OCI-LY7 (cell line): ENCODE measurements at regions not wholly inside any gene's neighbourhood (a gene's known extent, or its start where the extent isn't known, plus 50 kb on each side); places are given as distances from the start of the nearest gene placed in this dataset.
"Not testable (repeated sequence)": the region's sequence is repeated elsewhere in the genome, so short reads cannot be mapped to it uniquely, and the experiment has no call there.

Experiments used
- BruUV-seq: library from RNA; stranded (reverse); fragments of 400-500 nt; replicated peaks from 2 replicates; lab custom pipeline; 2021; lab: Mats Ljungman, UMichigan
- CTCF ChIA-PET: fragments of 300-600 bp; sonication (Branson Sonifier 250); formaldehyde crosslinking; loops from one replicate; lab custom pipeline; 2022; ENCODE audit warnings: antibody characterized with exemption; ENCODE audit not compliant: unreplicated experiment; lab: Charles Lee
- POLR2A ChIA-PET: fragments of 300-600 bp; sonication (Branson Sonifier 250); formaldehyde crosslinking; loops from one replicate; lab custom pipeline; 2022; ENCODE audit warnings: antibody characterized with exemption; lab: Charles Lee
- DNase-seq: peaks from one replicate; pipeline ENCODE4 v3.0.0-alpha.2; 2015; ENCODE audit warnings: low spot score
- H2AFZ ChIP-seq: fragments of 200-600 bp; sonication (generic), shearing (Covaris generic); 2 replicates; pipeline ENCODE4 v1.6.1; 2014; ENCODE audit warnings: mild to moderate bottlenecking, antibody characterized with exemption, low read length, moderate library complexity
- H3K27ac ChIP-seq: fragments of 200-600 bp; sonication (generic); 2 replicates; pipeline ENCODE4 v1.5.1; 2014; ENCODE audit warnings: mixed run types, low read depth, mild to moderate bottlenecking, moderate library complexity, low read length, inconsistent platforms; ENCODE audit not compliant: poor library complexity, severe bottlenecking
- H3K36me3 ChIP-seq: fragments of 200-600 bp; sonication (generic); 2 replicates; pipeline ENCODE4 v1.6.1; 2014; ENCODE audit warnings: mild to moderate bottlenecking, antibody characterized with exemption, low read length, moderate library complexity, mixed read lengths; ENCODE audit not compliant: insufficient read depth
- H3K4me1 ChIP-seq: fragments of 200-600 bp; sonication (generic); 2 replicates; pipeline ENCODE4 v1.5.1; 2014; ENCODE audit warnings: mild to moderate bottlenecking, low read length; ENCODE audit not compliant: insufficient read depth, poor library complexity, severe bottlenecking
- H3K4me2 ChIP-seq: fragments of 200-600 bp; sonication (generic); 2 replicates; pipeline ENCODE4 v1.6.1; 2014; ENCODE audit warnings: mild to moderate bottlenecking, low read length
- H3K4me3 ChIP-seq: fragments of 200-600 bp; sonication (generic); 2 replicates; pipeline ENCODE4 v1.5.1; 2014; ENCODE audit warnings: mild to moderate bottlenecking, low read depth, low read length; ENCODE audit not compliant: poor library complexity, severe bottlenecking
- H3K79me2 ChIP-seq: fragments of 200-600 bp; sonication (generic); 2 replicates; pipeline ENCODE4 v1.6.1; 2016; ENCODE audit warnings: low read depth, mild to moderate bottlenecking, low read length, moderate library complexity, mixed read lengths; ENCODE audit not compliant: insufficient read depth
- H3K9me2 ChIP-seq: fragments of 200-600 bp; sonication (generic); 2 replicates; pipeline ENCODE4 v1.6.1; 2016; ENCODE audit warnings: mild to moderate bottlenecking, low read length, mixed read lengths; ENCODE audit not compliant: insufficient read depth
- H3K9me3 ChIP-seq: fragments of 200-600 bp; sonication (generic); 2 replicates; pipeline ENCODE4 v1.6.1; 2014; ENCODE audit warnings: mild to moderate bottlenecking, mixed run types, low read length, mixed read lengths
- H4K20me1 ChIP-seq: fragments of 200-600 bp; sonication (generic); 2 replicates; pipeline ENCODE4 v1.6.1; 2014; ENCODE audit warnings: mild to moderate bottlenecking, antibody characterized with exemption, low read length, moderate library complexity, mixed read lengths; ENCODE audit not compliant: insufficient read depth
- CTCF ChIP-seq: fragments of 200-600 bp; sonication (generic); conservative IDR thresholded peaks from 2 replicates; pipeline ENCODE4 v1.5.1; 2014; ENCODE audit warnings: mild to moderate bottlenecking, antibody characterized with exemption, low read length, moderate library complexity, mixed read lengths
- EZH2phosphoT487 ChIP-seq: fragments of 200-600 bp; sonication (generic); IDR thresholded peaks from 2 replicates; pipeline ENCODE4 v1.6.1; 2018; ENCODE audit warnings: low read depth, borderline replicate concordance, mild to moderate bottlenecking, mixed run types, antibody characterized with exemption, low read length, moderate library complexity, mixed read lengths
- intact Hi-C: fragments of 100-400 bp; cut with micrococcal nuclease; formaldehyde crosslinking; loops from one replicate; pipeline ENCODE4 v1.10.0; 2022; ENCODE audit not compliant: unreplicated experiment

- no peak overlapping the region for H3K4me2 ChIP-seq
- no TSS peak for BruUV-seq
- no peaks in the 10 kb centered on the region for H3K79me2 ChIP-seq
- H2AFZ ChIP-seq: no peak overlapping the region
- no peak for DNase-seq
- H3K4me3 ChIP-seq: no peak overlapping the region
- no peaks in the 10 kb centered on the region for H4K20me1 ChIP-seq
- POLR2A ChIA-PET: no interaction called here
- H3K9me3 ChIP-seq: no peaks in the 10 kb centered on the region
- TF ChIP-seq CTCF (no peak), EZH2phosphoT487 (no peak)
- H3K27ac ChIP-seq: no peak overlapping the region
- no peaks in the 10 kb centered on the region for H3K4me1 ChIP-seq
- no peaks in the 10 kb centered on the region for H3K9me2 ChIP-seq
- no peaks in the 10 kb centered on the region for H3K36me3 ChIP-seq
- CTCF ChIA-PET: no interaction called here
- intact Hi-C loops: no loop called here
Measured at GRCh38 chr12:58703866-58704265, 216.4 kb downstream of the LRIG3 start.

DNA sequence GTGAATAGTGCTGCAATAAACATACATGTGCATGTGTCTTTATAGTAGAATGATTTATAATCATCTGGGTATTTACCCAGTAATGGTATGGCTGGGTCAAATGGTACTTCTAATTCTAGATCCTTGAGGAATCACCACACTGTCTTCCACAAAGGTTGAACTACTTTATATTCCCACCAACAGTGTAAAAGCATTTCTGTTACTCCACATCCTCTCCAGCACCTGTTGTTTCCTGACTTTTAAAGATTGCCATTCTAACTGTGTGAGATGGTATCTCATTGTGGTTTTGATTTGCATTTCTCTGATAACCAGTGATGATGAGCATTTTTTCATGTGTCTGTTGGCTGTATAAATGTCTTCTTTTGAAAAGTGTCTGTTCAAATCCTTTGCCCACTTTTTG lies 215.5 kb downstream of the LRIG3 start:
- H3K27ac ChIP-seq, H3K4me3 ChIP-seq, CTCF ChIA-PET, H3K79me2 ChIP-seq, H3K9me3 ChIP-seq, H4K20me1 ChIP-seq, H3K36me3 ChIP-seq, H3K4me2 ChIP-seq, intact Hi-C loops, H2AFZ ChIP-seq, DNase-seq, H3K9me2 ChIP-seq, POLR2A ChIA-PET, BruUV-seq, H3K4me1 ChIP-seq: not testable (repeated sequence)

DNA sequence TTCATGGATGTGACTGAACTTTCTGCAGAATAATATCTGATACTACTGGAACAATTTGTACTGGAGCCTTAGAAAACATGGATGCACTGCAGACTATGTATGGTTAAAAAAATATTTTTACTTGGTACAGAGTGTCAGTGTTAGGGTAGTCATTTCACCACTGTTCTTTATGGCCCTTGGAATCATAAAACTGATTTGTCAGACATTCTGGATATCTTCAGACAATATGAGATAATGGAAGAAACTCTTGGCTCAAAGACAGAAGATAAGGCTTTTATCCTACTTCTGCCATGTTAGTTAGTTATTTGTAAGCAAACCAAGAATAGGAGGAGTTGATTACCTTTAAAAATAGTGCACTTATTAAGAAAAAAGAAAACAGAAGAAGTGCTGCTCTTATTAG lies 209.4 kb downstream of the LRIG3 start:
- no peak overlapping the region for H3K4me3 ChIP-seq
- no peaks in the 10 kb centered on the region for H3K79me2 ChIP-seq
- no peak overlapping the region for H3K4me2 ChIP-seq
- CTCF ChIA-PET: no interaction called here
- no peaks in the 10 kb centered on the region for H3K9me3 ChIP-seq
- no peaks in the 10 kb centered on the region for H3K36me3 ChIP-seq
- TF ChIP-seq CTCF: no peak
- no peak for TF ChIP-seq EZH2phosphoT487
- no peaks in the 10 kb centered on the region for H3K9me2 ChIP-seq
- DNase-seq: no peak
- BruUV-seq: no TSS peak
- H2AFZ ChIP-seq: no peak overlapping the region
- H4K20me1 ChIP-seq: no peaks in the 10 kb centered on the region
- no peaks in the 10 kb centered on the region for H3K4me1 ChIP-seq
- no peak overlapping the region for H3K27ac ChIP-seq
- intact Hi-C loops: no loop called here
- POLR2A ChIA-PET: no interaction called here
